IgD-negative memory B cell (primary cell): ENCODE measurements at regions not wholly inside any gene's neighbourhood (a gene's known extent, or its start where the extent isn't known, plus 50 kb on each side); places are given as distances from the start of the nearest gene placed in this dataset.

ENCODE experiments used
- H3K27ac Mint-ChIP-seq, 3 donors: one replicate each; pipeline ENCODE4 v1.8.0; 2020 to 2022; ENCODE audit warnings: mild to moderate bottlenecking in 3 of 3, mixed read lengths in 3 of 3, moderate library complexity in 1 of 3
- H3K27me3 Mint-ChIP-seq: one replicate; pipeline ENCODE4 v1.8.0; 2021; ENCODE audit warnings: mixed read lengths
- H3K36me3 Mint-ChIP-seq: one replicate; pipeline ENCODE4 v1.8.0; 2020; ENCODE audit warnings: mild to moderate bottlenecking, mixed read lengths
- H3K4me1 Mint-ChIP-seq, 3 donors: one replicate each; pipeline ENCODE4 v1.8.0; 2020 to 2022; ENCODE audit warnings: mixed read lengths in 3 of 3, mild to moderate bottlenecking in 1 of 3
- H3K4me3 Mint-ChIP-seq, 4 donors: one replicate each; pipeline ENCODE4 v1.8.0; 2020 to 2022; ENCODE audit warnings: mild to moderate bottlenecking in 4 of 4, mixed read lengths in 4 of 4, moderate library complexity in 3 of 4
- H3K9me3 Mint-ChIP-seq, 3 donors: one replicate each; pipeline ENCODE4 v1.8.0; 2020 to 2021; ENCODE audit warnings: mixed read lengths in 3 of 3, mild to moderate bottlenecking in 1 of 3

GRCh38 chr4:30825008-30825770, 105.0 kb downstream of the PCDH7 start:
- no peak overlapping the region for H3K4me3 Mint-ChIP-seq
- H3K4me1 Mint-ChIP-seq = no peaks in the 10 kb centered on the region
- H3K27ac Mint-ChIP-seq = no peak overlapping the region
- H3K9me3 Mint-ChIP-seq = peaks cover 0 to 4% (median 3%) of the 10 kb centered on the region in 3 donors
- H3K36me3 Mint-ChIP-seq = peaks cover 1% of the 10 kb centered on the region
- no peaks in the 10 kb centered on the region for H3K27me3 Mint-ChIP-seq

GRCh38 chr4:30828264-30828926, 108.2 kb downstream of the PCDH7 start:
- Mint-ChIP-seq H3K36me3 (peaks cover 1% of the 10 kb centered on the region), H3K9me3 (peaks cover 3 to 7% (median 6%) of the 10 kb centered on the region in 3 donors), H3K4me1 (no peaks in the 10 kb centered on the region), H3K27ac (no peak overlapping the region), H3K27me3 (no peaks in the 10 kb centered on the region), H3K4me3 (no peak overlapping the region)

- H3K27ac Mint-ChIP-seq = no peak overlapping the region
- H3K4me1 Mint-ChIP-seq = no peaks in the 10 kb centered on the region
- peaks cover 2% of the 10 kb centered on the region for H3K36me3 Mint-ChIP-seq
- H3K27me3 Mint-ChIP-seq = no peaks in the 10 kb centered on the region
- peaks cover 0 to 14% (median 3%) of the 10 kb centered on the region in 3 donors for H3K9me3 Mint-ChIP-seq
- no peak overlapping the region for H3K4me3 Mint-ChIP-seq
Measured at GRCh38 chr4:30832639-30833038, 112.5 kb downstream of the PCDH7 start.

- no peak overlapping the region for H3K4me3 Mint-ChIP-seq
- peaks cover 0 to 14% (median 3%) of the 10 kb centered on the region in 3 donors for H3K9me3 Mint-ChIP-seq
- H3K36me3 Mint-ChIP-seq = peaks cover 1% of the 10 kb centered on the region
- no peak overlapping the region for H3K27ac Mint-ChIP-seq
- no peaks in the 10 kb centered on the region for H3K4me1 Mint-ChIP-seq
- no peaks in the 10 kb centered on the region for H3K27me3 Mint-ChIP-seq
Measured at GRCh38 chr4:30833206-30833605, 113.0 kb downstream of the PCDH7 start.

GRCh38 chr4:30835044-30835443, 114.9 kb downstream of the PCDH7 start:
- peaks cover 1% of the 10 kb centered on the region for H3K36me3 Mint-ChIP-seq
- H3K27me3 Mint-ChIP-seq = no peaks in the 10 kb centered on the region
- no peak overlapping the region for H3K27ac Mint-ChIP-seq
- H3K9me3 Mint-ChIP-seq = peaks cover 0 to 14% (median 2%) of the 10 kb centered on the region in 3 donors
- no peak overlapping the region for H3K4me3 Mint-ChIP-seq
- H3K4me1 Mint-ChIP-seq = no peaks in the 10 kb centered on the region

GRCh38 chr4:30836231-30836630, 116.1 kb downstream of the PCDH7 start:
- peaks cover 1% of the 10 kb centered on the region for H3K36me3 Mint-ChIP-seq
- no peaks in the 10 kb centered on the region for H3K27me3 Mint-ChIP-seq
- peaks cover 0 to 8% (median under 1%) of the 10 kb centered on the region in 3 donors for H3K9me3 Mint-ChIP-seq
- no peak overlapping the region for H3K4me3 Mint-ChIP-seq
- H3K4me1 Mint-ChIP-seq = no peaks in the 10 kb centered on the region
- no peak overlapping the region for H3K27ac Mint-ChIP-seq

- peaks cover 1% of the 10 kb centered on the region for H3K36me3 Mint-ChIP-seq
- H3K27ac Mint-ChIP-seq = no peak overlapping the region
Measured at GRCh38 chr4:30837131-30837539, 117.0 kb downstream of the PCDH7 start.

GRCh38 chr4:30837861-30838260, 117.7 kb downstream of the PCDH7 start:
- Mint-ChIP-seq H3K9me3 (peaks cover 0 to 11% (median 5%) of the 10 kb centered on the region in 3 donors), H3K27me3 (no peaks in the 10 kb centered on the region), H3K4me3 (no peak overlapping the region), H3K4me1 (no peaks in the 10 kb centered on the region), H3K36me3 (peaks cover 1% of the 10 kb centered on the region), H3K27ac (no peak overlapping the region)

More at GRCh38 chr4:30837131-30837539, 117.0 kb downstream of the PCDH7 start:
- H3K4me3 Mint-ChIP-seq = no peak overlapping the region
- H3K9me3 Mint-ChIP-seq = peaks cover 0 to 8% (median 3%) of the 10 kb centered on the region in 3 donors
- no peaks in the 10 kb centered on the region for H3K4me1 Mint-ChIP-seq
- H3K27me3 Mint-ChIP-seq = no peaks in the 10 kb centered on the region

GRCh38 chr4:30838331-30838730, 118.2 kb downstream of the PCDH7 start:
- Mint-ChIP-seq H3K4me1 (no peaks in the 10 kb centered on the region), H3K36me3 (peaks cover 1% of the 10 kb centered on the region), H3K9me3 (peaks cover 0 to 11% (median 5%) of the 10 kb centered on the region in 3 donors), H3K4me3 (no peak overlapping the region), H3K27me3 (no peaks in the 10 kb centered on the region), H3K27ac (no peak overlapping the region)

GRCh38 chr4:30839583-30840520, 119.7 kb downstream of the PCDH7 start:
- Mint-ChIP-seq H3K27me3 (no peaks in the 10 kb centered on the region), H3K4me1 (no peaks in the 10 kb centered on the region), H3K27ac (no peak overlapping the region), H3K36me3 (peaks cover 1% of the 10 kb centered on the region), H3K9me3 (peaks cover 0 to 7% (median 5%) of the 10 kb centered on the region in 3 donors), H3K4me3 (no peak overlapping the region)

GRCh38 chr4:30840571-30840970, 120.4 kb downstream of the PCDH7 start:
- no peaks in the 10 kb centered on the region for H3K27me3 Mint-ChIP-seq
- no peaks in the 10 kb centered on the region for H3K4me1 Mint-ChIP-seq
- H3K27ac Mint-ChIP-seq = no peak overlapping the region
- no peak overlapping the region for H3K4me3 Mint-ChIP-seq
- peaks cover 1% of the 10 kb centered on the region for H3K36me3 Mint-ChIP-seq
- peaks cover 0 to 8% (median 5%) of the 10 kb centered on the region in 3 donors for H3K9me3 Mint-ChIP-seq

- H3K36me3 Mint-ChIP-seq = peaks cover 1% of the 10 kb centered on the region
- no peaks in the 10 kb centered on the region for H3K4me1 Mint-ChIP-seq
Measured at GRCh38 chr4:30842142-30842541, 122.0 kb downstream of the PCDH7 start.

GRCh38 chr4:30842689-30843088, 122.5 kb downstream of the PCDH7 start:
- Mint-ChIP-seq H3K9me3 (peaks cover 0 to 8% (median 5%) of the 10 kb centered on the region in 3 donors), H3K4me1 (no peaks in the 10 kb centered on the region), H3K27me3 (no peaks in the 10 kb centered on the region), H3K4me3 (no peak overlapping the region), H3K36me3 (no peaks in the 10 kb centered on the region), H3K27ac (no peak overlapping the region)

More at GRCh38 chr4:30842142-30842541, 122.0 kb downstream of the PCDH7 start:
- H3K27me3 Mint-ChIP-seq = no peaks in the 10 kb centered on the region
- peaks cover 0 to 8% (median 5%) of the 10 kb centered on the region in 3 donors for H3K9me3 Mint-ChIP-seq
- H3K4me3 Mint-ChIP-seq = no peak overlapping the region
- no peak overlapping the region for H3K27ac Mint-ChIP-seq

GRCh38 chr4:30844861-30845582, 124.9 kb downstream of the PCDH7 start:
- no peaks in the 10 kb centered on the region for H3K27me3 Mint-ChIP-seq
- no peak overlapping the region for H3K4me3 Mint-ChIP-seq
- peaks cover 0 to 11% (median 5%) of the 10 kb centered on the region in 3 donors for H3K9me3 Mint-ChIP-seq
- no peaks in the 10 kb centered on the region for H3K36me3 Mint-ChIP-seq
- no peaks in the 10 kb centered on the region for H3K4me1 Mint-ChIP-seq
- no peak overlapping the region for H3K27ac Mint-ChIP-seq
